ENCODE measurements at regions not wholly inside any gene's neighbourhood (a gene's known extent, or its start where the extent isn't known, plus 50 kb on each side); places are given as distances from the start of the nearest gene placed in this dataset.

DNA sequence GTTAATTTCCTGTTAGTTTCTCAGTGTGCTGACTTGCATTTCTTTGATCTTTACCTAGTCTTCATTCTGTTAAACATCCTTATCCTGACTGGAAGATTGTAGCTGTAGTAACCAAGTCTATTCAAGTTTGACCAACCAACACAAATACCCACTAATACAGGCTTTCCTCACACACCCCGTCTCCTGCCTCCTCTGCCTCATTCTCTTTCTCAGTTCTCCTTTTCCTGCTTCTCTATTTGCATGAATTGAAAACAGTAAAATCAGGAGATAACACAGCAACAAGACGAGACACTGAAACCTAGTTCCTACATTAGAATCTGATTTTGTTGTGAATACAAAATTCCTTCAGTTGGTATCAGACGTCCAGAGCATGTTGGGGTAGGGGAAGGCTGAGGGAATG, 116.9 kb upstream of the ARPP21 start:
- TF ChIP-seq ZFX (IDR thresholded peaks at IDR 0.05) = no peak
- TF ChIP-seq, protein P1, sequence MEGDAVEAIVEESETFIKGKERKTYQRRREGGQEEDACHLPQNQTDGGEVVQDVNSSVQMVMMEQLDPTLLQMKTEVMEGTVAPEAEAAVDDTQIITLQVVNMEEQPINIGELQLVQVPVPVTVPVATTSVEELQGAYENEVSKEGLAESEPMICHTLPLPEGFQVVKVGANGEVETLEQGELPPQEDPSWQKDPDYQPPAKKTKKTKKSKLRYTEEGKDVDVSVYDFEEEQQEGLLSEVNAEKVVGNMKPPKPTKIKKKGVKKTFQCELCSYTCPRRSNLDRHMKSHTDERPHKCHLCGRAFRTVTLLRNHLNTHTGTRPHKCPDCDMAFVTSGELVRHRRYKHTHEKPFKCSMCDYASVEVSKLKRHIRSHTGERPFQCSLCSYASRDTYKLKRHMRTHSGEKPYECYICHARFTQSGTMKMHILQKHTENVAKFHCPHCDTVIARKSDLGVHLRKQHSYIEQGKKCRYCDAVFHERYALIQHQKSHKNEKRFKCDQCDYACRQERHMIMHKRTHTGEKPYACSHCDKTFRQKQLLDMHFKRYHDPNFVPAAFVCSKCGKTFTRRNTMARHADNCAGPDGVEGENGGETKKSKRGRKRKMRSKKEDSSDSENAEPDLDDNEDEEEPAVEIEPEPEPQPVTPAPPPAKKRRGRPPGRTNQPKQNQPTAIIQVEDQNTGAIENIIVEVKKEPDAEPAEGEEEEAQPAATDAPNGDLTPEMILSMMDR (conservative IDR thresholded peaks at IDR 0.05) = no peak
